AG04450 (cell line): ENCODE measurements at regions not wholly inside any gene's neighbourhood (a gene's known extent, or its start where the extent isn't known, plus 50 kb on each side); places are given as distances from the start of the nearest gene placed in this dataset.

ENCODE experiments used
- CTCF ChIA-PET: fragments of 300-600, 350-600 bp; formaldehyde crosslinking; extraction: SDS; loops from one replicate; lab custom pipeline; 2022; ENCODE audit warnings: antibody characterized with exemption, inconsistent platforms; lab: Charles Lee
- POLR2A ChIA-PET: fragments of 350-600 bp; formaldehyde crosslinking; extraction: SDS; loops from one replicate; lab custom pipeline; 2021; ENCODE audit warnings: antibody characterized with exemption, inconsistent platforms; lab: Yijun Ruan, JAX
- DNase-seq: peaks from one replicate; pipeline ENCODE4 v3.0.0-alpha.2; 2011; ENCODE audit warnings: low read depth, low spot score
- H3K27ac ChIP-seq: one replicate; pipeline ENCODE4 v1.5.1; 2012; ENCODE audit warnings: low read depth, low read length, control low read depth
- H3K27me3 ChIP-seq: one replicate; pipeline ENCODE4 v1.6.0; 2012; ENCODE audit warnings: low read length; ENCODE audit not compliant: control insufficient read depth, insufficient read depth
- H3K4me3 ChIP-seq: 2 replicates; pipeline ENCODE4 v1.5.1; 2011; ENCODE audit warnings: mild to moderate bottlenecking, low read depth, low read length, control low read depth
- H3K9me3 ChIP-seq: 2 replicates; pipeline ENCODE4 v1.5.1; 2012; ENCODE audit warnings: low read length; ENCODE audit not compliant: control insufficient read depth, insufficient read depth
- CTCF ChIP-seq: IDR thresholded peaks from 2 replicates; pipeline ENCODE4 v1.5.1; 2011; ENCODE audit warnings: low read depth, low read length, control low read depth, inconsistent platforms

- H3K27me3 ChIP-seq: no peaks in the 10 kb centered on the region
- H3K4me3 ChIP-seq: no peak overlapping the region
- no peak for DNase-seq
- POLR2A ChIA-PET: no interaction called here
- no peak overlapping the region for H3K27ac ChIP-seq
- no peaks in the 10 kb centered on the region for H3K9me3 ChIP-seq
- CTCF ChIA-PET: no interaction called here
- TF ChIP-seq CTCF: no peak
These were observed 316.1 kb upstream of the EMCN start for GRCh38 chr4:100833906-100834305.

GRCh38 chr4:100828986-100829685 is 311.3 kb upstream of the EMCN start:
- ChIA-PET POLR2A (no interaction called here), CTCF (no interaction called here)
- TF ChIP-seq CTCF: no peak
- DNase-seq: no peak
- no peak overlapping the region for H3K27ac ChIP-seq
- no peak overlapping the region for H3K4me3 ChIP-seq
- H3K27me3 ChIP-seq: no peaks in the 10 kb centered on the region
- H3K9me3 ChIP-seq: no peaks in the 10 kb centered on the region

- ChIA-PET POLR2A (no interaction called here), CTCF (no interaction called here)
- TF ChIP-seq CTCF: no peak
- Histone ChIP-seq H3K4me3 (no peak overlapping the region), H3K9me3 (no peaks in the 10 kb centered on the region), H3K27ac (no peak overlapping the region), H3K27me3 (no peaks in the 10 kb centered on the region)
- DNase-seq: no peak
These were observed 310.5 kb upstream of the EMCN start for GRCh38 chr4:100828364-100828763.

GRCh38 chr4:100827756-100828155 is 309.9 kb upstream of the EMCN start:
- DNase-seq: no peak
- TF ChIP-seq CTCF: no peak
- Histone ChIP-seq H3K4me3 (no peak overlapping the region), H3K27me3 (no peaks in the 10 kb centered on the region), H3K27ac (no peak overlapping the region), H3K9me3 (no peaks in the 10 kb centered on the region)
- CTCF ChIA-PET: no interaction called here
- POLR2A ChIA-PET: no interaction called here

GRCh38 chr4:100826808-100827548 is 309.2 kb upstream of the EMCN start:
- POLR2A ChIA-PET: no interaction called here
- Histone ChIP-seq H3K4me3 (no peak overlapping the region), H3K9me3 (no peaks in the 10 kb centered on the region), H3K27me3 (no peaks in the 10 kb centered on the region), H3K27ac (no peak overlapping the region)
- CTCF ChIA-PET: no interaction called here
- no peak for DNase-seq
- TF ChIP-seq CTCF: no peak
